HepG2 (cell line): ENCODE measurements at regions not wholly inside any gene's neighbourhood (a gene's known extent, or its start where the extent isn't known, plus 50 kb on each side); places are given as distances from the start of the nearest gene placed in this dataset.

Experiments
- ATAC-seq: fragments of 200-7000 bp; cut with Tn5 transposase; 3 replicates; pipeline ENCODE4 v1.9.1; 2020; ENCODE audit warnings: mild to moderate bottlenecking, moderate library complexity
- BruUV-seq: library from RNA; stranded (reverse); fragments of 400-500 nt; replicated peaks from 2 replicates; lab custom pipeline; 2021; lab: Mats Ljungman, UMichigan
- CTCF ChIA-PET: fragments of 300-600 bp; formaldehyde crosslinking; extraction: SDS; loops from one replicate; lab custom pipeline; 2021; ENCODE audit warnings: low total read pairs, inconsistent platforms, low intra/inter-chr PET ratio; lab: Yijun Ruan, JAX
- POLR2A ChIA-PET: fragments of 350-600 bp; sonication (Branson Sonifier 250); formaldehyde crosslinking; loops from one replicate; lab custom pipeline; 2020; ENCODE audit warnings: antibody characterized with exemption, inconsistent platforms; lab: Yijun Ruan, JAX
- DNase-seq: peaks from one replicate; pipeline ENCODE4 v3.0.0-alpha.2; 2015; ENCODE audit warnings: low spot score
- FAIRE-seq: peaks from 3 replicates; lab custom pipeline; 2011; peaks lifted over from hg19 to GRCh38; lab: Jason Lieb, UNC
- H2AFZ ChIP-seq: one replicate; pipeline ENCODE4 v1.6.1; 2011; ENCODE audit warnings: low read length, inconsistent platforms
- H3K27ac ChIP-seq: fragments of 300-600 bp; 3 replicates; pipeline ENCODE4 v1.8.0; 2011; ENCODE audit warnings: mixed run types, mild to moderate bottlenecking, mixed read lengths, low read length, inconsistent platforms; ENCODE audit not compliant: insufficient read depth; ENCODE audit errors: extremely low read length
- H3K27me3 ChIP-seq, 2 experiments: fragments of 200-600 bp in 1 of 2; 2 replicates in 1 of 2; 3 replicates in 1 of 2; pipeline versions ENCODE4 v1.6.0 to v1.8.0; 2011; ENCODE audit warnings: low read length in 2 of 2, mild to moderate bottlenecking in 2 of 2, moderate library complexity in 2 of 2, inconsistent platforms in 1 of 2; ENCODE audit not compliant: insufficient read depth in 2 of 2, control insufficient read depth in 1 of 2
- H3K36me3 ChIP-seq, 2 experiments: fragments of 200-600 bp in 1 of 2; replicated peaks in 1 of 2; 2 replicates in 1 of 2; 3 replicates in 1 of 2; pipeline versions ENCODE4 v1.5.1 to v1.8.0; 2011; ENCODE audit warnings: low read length in 2 of 2, inconsistent platforms in 1 of 2; ENCODE audit not compliant: insufficient read depth in 2 of 2, control insufficient read depth in 1 of 2
- H3K4me1 ChIP-seq: 2 replicates; pipeline ENCODE4 v1.5.1; 2012; ENCODE audit warnings: low read length, inconsistent platforms; ENCODE audit not compliant: insufficient read depth
- H3K4me2 ChIP-seq: 2 replicates; pipeline ENCODE4 v1.6.0; 2011; ENCODE audit warnings: low read depth, low read length, inconsistent platforms
- H3K4me3 ChIP-seq, 3 experiments: fragments of 200-600 bp in 1 of 3; sonication (generic), shearing (Covaris generic) in 1 of 3; replicated peaks in 1 of 3; 2 replicates each; pipeline ENCODE4 v1.5.1; 2011 to 2016; ENCODE audit warnings: low read length in 3 of 3, inconsistent platforms in 2 of 3, low read depth in 2 of 3, mild to moderate bottlenecking in 2 of 3, control low read depth in 1 of 3, mixed read lengths in 1 of 3; ENCODE audit not compliant: insufficient read depth in 1 of 3
- H3K79me2 ChIP-seq: one replicate; pipeline ENCODE4 v1.6.1; 2011; ENCODE audit warnings: low read length, inconsistent platforms; ENCODE audit not compliant: insufficient read depth
- H3K9ac ChIP-seq: 2 replicates; pipeline ENCODE4 v1.6.0; 2011; ENCODE audit warnings: mild to moderate bottlenecking, low read depth, low read length, inconsistent platforms; ENCODE audit not compliant: insufficient read depth
- H3K9me3 ChIP-seq: 2 replicates; pipeline ENCODE4 v1.5.1; 2012; ENCODE audit warnings: mild to moderate bottlenecking, low read length
- H4K20me1 ChIP-seq: 2 replicates; pipeline ENCODE4 v1.6.0; 2011; ENCODE audit warnings: inconsistent platforms, mild to moderate bottlenecking, low read length, moderate library complexity; ENCODE audit not compliant: insufficient read depth
- GATAD1 ChIP-seq: IDR thresholded peaks from 2 replicates; pipeline ENCODE4 v1.6.1; 2016; ENCODE audit warnings: missing genetic modification reagents, missing compliant biosample characterization
- MTERF4 ChIP-seq: sonication (generic); formaldehyde crosslinking; IDR thresholded peaks from 2 replicates; pipeline ENCODE4 v1.8.0; 2023; ENCODE audit warnings: mild to moderate bottlenecking, missing genetic modification reagents
- SRSF1 ChIP-seq: fragments of 200-400 bp; formaldehyde crosslinking; optimal IDR thresholded peaks from 2 replicates; pipeline ENCODE3; 2017; ENCODE audit warnings: mild to moderate bottlenecking, low read depth, low read length, moderate library complexity
- SYNCRIP ChIP-seq: fragments of 200-400 bp; formaldehyde crosslinking; IDR thresholded peaks from 2 replicates; pipeline ENCODE4 v1.6.1; 2018; ENCODE audit warnings: mild to moderate bottlenecking, low read depth, low read length; ENCODE audit not compliant: insufficient read depth
- ZNF280B ChIP-seq: sonication (generic); formaldehyde crosslinking; IDR thresholded peaks from 2 replicates; pipeline ENCODE4 v1.5.0; 2020; ENCODE audit warnings: missing genetic modification reagents, mild to moderate bottlenecking, borderline replicate concordance
- ZNF331 ChIP-seq: sonication (generic); formaldehyde crosslinking; IDR thresholded peaks from 2 replicates; pipeline ENCODE4 v1.4.0; 2020; ENCODE audit warnings: missing genetic modification reagents
- ZNF407 ChIP-seq: sonication (generic); formaldehyde crosslinking; IDR thresholded peaks from one replicate; pipeline ENCODE4 v1.5.1; 2020; ENCODE audit warnings: mild to moderate bottlenecking, missing genetic modification reagents; ENCODE audit errors: not compliant biosample characterization
- ZNF460 ChIP-seq: sonication (generic); formaldehyde crosslinking; IDR thresholded peaks from 2 replicates; pipeline ENCODE4 v1.5.1; 2020; ENCODE audit warnings: missing genetic modification reagents, mild to moderate bottlenecking, borderline replicate concordance
- WGBS: methylation state at CpG from one replicate; pipeline ENCODE4 v1.1.6; 2017; ENCODE audit warnings: low lambda C conversion rate; 5-methylcytosine and 5-hydroxymethylcytosine counted together
- in situ Hi-C: cut with HindIII; loops from 2 replicates; pipeline ENCODE4 v1.10.0; 2017; ENCODE audit warnings: low pct_unique_long_range_greater_than_20kb; ENCODE audit not compliant: extremely low pct_ligation_motif_present
- intact Hi-C: fragments of 100-400 bp; cut with micrococcal nuclease; formaldehyde crosslinking; loops from one replicate; pipeline ENCODE4 v1.10.0; 2022; ENCODE audit not compliant: unreplicated experiment

- no peak for TF ChIP-seq SRSF1
- TF ChIP-seq ZNF331, result no peak
- TF ChIP-seq ZNF460 (CRISPR knock-in tag), result no peak
- TF ChIP-seq SYNCRIP, result no peak
- no peak for TF ChIP-seq ZNF280B (CRISPR knock-in tag)
- TF ChIP-seq GATAD1 (CRISPR knock-in tag), result no peak
- Histone ChIP-seq H3K4me1 (no peaks in the 10 kb centered on the region), H3K4me2 (no peak overlapping the region), H3K4me3 (no peak overlapping the region), H3K79me2 (no peaks in the 10 kb centered on the region), H3K27me3 (no peaks in the 10 kb centered on the region), H3K9ac (no peak overlapping the region), H3K9me3 (no peaks in the 10 kb centered on the region), H4K20me1 (no peaks in the 10 kb centered on the region), H3K36me3 (no peaks in the 10 kb centered on the region), H3K27ac (no peak overlapping the region), H2AFZ (no peak overlapping the region)
- DNase-seq, result no peak
- no TSS peak for BruUV-seq
- WGBS, result 100% methylated on average over 1 of the region's 1 CpG
- ATAC-seq, result no peak
- in situ Hi-C loops (no loop called here), intact Hi-C loops (no loop called here)
- FAIRE-seq, result no peak
- ChIA-PET CTCF (no interaction called here), POLR2A (no interaction called here)
Measured at GRCh38 chr21:14900611-14901010, 164.2 kb downstream of the NRIP1 start.

- H3K9ac ChIP-seq, result no peak overlapping the region
- no peak for TF ChIP-seq MTERF4 (CRISPR knock-in tag)
- TF ChIP-seq ZNF407, result no peak
- TF ChIP-seq, all 625 proteins: peak for 0
- no peaks in the 10 kb centered on the region for H3K4me1 ChIP-seq
- H3K27me3 ChIP-seq, result no peaks in the 10 kb centered on the region
- BruUV-seq, result no TSS peak
- H3K27ac ChIP-seq, result no peak overlapping the region
- no peak for ATAC-seq
- no peak overlapping the region for H3K4me3 ChIP-seq
- CTCF ChIA-PET, result no interaction called here
- H3K4me2 ChIP-seq, result no peak overlapping the region
- DNase-seq, result no peak
- H2AFZ ChIP-seq, result no peak overlapping the region
- no peak for FAIRE-seq
- H4K20me1 ChIP-seq, result no peaks in the 10 kb centered on the region
- POLR2A ChIA-PET, result no interaction called here
- H3K36me3 ChIP-seq, result no peaks in the 10 kb centered on the region
- in situ Hi-C loops (no loop called here), intact Hi-C loops (no loop called here)
- H3K9me3 ChIP-seq, result no peaks in the 10 kb centered on the region
- H3K79me2 ChIP-seq, result no peaks in the 10 kb centered on the region
Measured at GRCh38 chr21:14900058-14900457, 164.7 kb downstream of the NRIP1 start.
